ENCODE measurements at regions not wholly inside any gene's neighbourhood (a gene's known extent, or its start where the extent isn't known, plus 50 kb on each side); places are given as distances from the start of the nearest gene placed in this dataset.

DNA sequence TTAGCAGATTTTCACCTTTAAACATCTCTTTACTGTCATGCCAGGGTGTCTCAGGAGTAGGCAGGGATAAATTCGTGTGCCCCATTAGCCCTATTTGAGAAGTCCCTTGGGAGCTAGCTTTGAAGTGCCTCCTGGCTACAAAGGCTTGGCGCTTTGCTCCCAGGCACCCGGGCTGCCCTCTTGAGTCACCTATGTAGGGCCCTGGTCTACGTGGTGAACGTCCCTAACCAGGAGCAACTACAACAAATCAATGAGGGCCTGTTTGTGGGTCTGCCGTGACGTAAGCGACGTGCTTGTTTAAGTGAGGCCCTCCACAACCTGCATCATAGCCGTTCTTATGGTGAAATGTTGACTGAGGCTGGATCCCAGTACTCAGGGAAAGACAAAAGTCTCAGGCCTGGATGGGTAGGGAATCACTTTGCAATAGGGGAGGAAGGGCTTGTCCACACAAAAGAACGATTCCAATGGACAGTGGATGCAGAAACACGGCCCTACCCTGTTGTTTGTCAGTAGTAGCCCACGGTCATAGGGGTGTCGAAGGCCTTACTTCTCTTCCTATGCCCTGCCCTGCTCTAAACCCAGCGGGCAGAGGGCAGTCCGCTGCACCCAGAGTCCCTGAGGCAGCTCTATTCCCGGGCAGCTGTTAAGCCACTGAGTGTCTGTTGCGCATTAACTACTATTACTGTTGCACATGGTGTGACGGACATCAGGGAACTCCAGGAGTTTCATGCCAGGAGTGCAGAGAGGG lies 93.9 kb downstream of the INHBB start:
- no peaks in the 10 kb centered on the region for H3K36me3 Mint-ChIP-seq (ENCODE audit: low read depth)
- intact Hi-C loops (cut with micrococcal nuclease): no loop called here
- H3K9me3 Mint-ChIP-seq: no peaks in the 10 kb centered on the region
- H3K4me1 Mint-ChIP-seq (ENCODE audit: low read depth): peaks cover 2% of the 10 kb centered on the region
- H3K27ac Mint-ChIP-seq: no peak overlapping the region
- H3K4me3 Mint-ChIP-seq (ENCODE audit: low read depth): no peak overlapping the region
- no peak for DNase-seq (ENCODE audit: low spot score)
- peaks cover 60% of the 10 kb centered on the region for H3K27me3 Mint-ChIP-seq (ENCODE audit: low read depth)

DNA sequence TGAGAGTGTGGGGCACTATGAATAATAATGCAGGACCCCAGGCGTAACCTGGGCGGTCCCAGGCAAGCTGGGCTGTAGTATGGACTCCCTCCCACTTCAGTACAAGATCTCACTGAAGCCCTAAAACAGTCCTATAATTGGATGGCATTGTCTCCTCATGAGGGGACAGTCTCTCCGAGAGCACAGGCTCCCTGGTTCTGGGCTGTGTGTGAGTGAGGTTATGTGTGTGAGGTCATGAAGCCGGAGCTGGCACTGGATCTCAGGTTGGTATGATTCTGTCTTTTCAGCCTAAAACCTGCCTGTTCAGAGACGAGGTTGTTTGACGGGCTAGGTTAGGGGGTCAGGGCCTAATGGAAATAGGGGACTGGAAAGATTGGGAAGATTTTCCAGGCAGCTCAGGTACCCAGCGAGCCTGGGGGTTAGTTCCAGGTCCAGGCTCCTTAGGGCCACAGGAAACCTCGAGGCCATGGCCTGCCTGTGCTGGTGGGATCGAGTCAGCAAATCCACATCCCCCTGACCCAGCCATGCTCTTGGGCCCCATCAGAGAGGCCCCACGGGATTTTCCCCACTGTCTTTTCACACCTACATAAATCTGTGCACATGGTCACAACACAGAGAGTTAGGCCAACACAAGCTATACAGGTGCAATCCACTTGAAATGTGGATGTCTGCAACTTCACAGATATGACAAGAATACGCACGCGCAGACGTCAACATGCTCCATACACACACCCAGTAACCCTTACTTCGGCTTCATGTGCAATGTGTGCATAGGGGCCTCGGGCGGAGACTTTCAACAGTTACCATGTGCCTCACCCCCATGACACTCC lies 94.8 kb downstream of the INHBB start:
- Mint-ChIP-seq H3K27me3 (ENCODE audit: low read depth) (peaks cover 61% of the 10 kb centered on the region), H3K36me3 (ENCODE audit: low read depth) (no peaks in the 10 kb centered on the region), H3K4me1 (ENCODE audit: low read depth) (peaks cover 2% of the 10 kb centered on the region), H3K9me3 (no peaks in the 10 kb centered on the region), H3K4me3 (ENCODE audit: low read depth) (no peak overlapping the region), H3K27ac (no peak overlapping the region)
- DNase-seq (ENCODE audit: low spot score): no peak
- intact Hi-C loops (cut with micrococcal nuclease): no loop called here

DNA sequence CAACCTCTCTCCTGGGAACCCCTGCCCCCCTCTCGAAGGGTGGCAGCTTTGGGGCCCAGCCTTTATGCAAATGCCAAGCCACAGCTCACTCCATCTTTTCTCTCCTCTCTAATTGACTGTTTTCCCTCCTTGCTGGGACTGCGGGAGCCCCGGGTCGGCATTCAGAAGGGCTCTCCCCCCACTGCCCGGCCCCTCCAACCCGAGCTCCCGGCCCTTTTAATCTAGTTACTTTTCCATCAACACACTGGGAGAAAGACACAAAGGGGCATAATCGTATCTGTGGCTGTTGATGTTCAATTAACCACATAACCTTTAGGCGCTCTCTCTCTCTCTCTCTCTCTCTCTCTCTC lies 95.4 kb downstream of the INHBB start:
- DNase-seq (ENCODE audit: low spot score): no peak
- Mint-ChIP-seq H3K4me3 (ENCODE audit: low read depth) (no peak overlapping the region), H3K36me3 (ENCODE audit: low read depth) (no peaks in the 10 kb centered on the region), H3K27ac (no peak overlapping the region), H3K27me3 (ENCODE audit: low read depth) (peaks cover 63% of the 10 kb centered on the region), H3K4me1 (ENCODE audit: low read depth) (peaks cover 2% of the 10 kb centered on the region), H3K9me3 (no peaks in the 10 kb centered on the region)
- intact Hi-C loops (cut with micrococcal nuclease): no loop called here

DNA sequence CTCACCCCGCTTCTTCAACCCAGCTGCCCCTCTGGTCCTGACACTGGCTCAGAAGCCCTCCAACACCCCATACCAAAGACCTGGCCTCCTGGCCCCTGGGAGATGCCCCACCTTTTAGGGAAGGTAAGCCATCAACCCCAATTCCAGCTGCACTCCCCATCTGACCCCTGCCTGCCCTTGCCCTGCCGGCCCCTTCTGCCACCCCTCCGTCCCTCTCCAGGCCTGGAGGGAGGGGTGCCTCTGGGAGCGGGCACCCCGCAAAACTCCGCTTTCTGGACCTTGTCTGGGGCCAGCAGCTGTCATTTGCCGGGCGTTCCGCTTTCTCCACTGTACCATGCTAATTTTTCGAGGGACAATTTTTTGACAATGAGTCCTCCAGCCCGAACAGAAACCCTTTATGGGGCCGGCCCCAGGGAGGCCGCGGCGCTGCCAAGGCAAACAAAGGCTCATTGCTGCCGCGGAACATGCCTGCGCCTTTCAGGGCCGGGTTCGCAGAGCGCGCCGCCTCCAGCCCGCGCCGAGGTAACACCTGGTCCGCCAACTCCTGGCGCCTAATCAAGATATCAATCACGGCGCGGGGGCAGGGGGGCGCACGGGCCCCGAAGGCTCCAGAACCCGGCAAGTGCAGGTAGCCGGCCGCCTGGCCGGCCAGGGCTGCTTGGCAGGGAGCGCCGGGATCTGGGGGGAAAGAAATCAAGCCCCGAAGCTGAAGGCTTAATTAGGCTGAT lies 96.0 kb downstream of the INHBB start:
- Mint-ChIP-seq H3K4me3 (ENCODE audit: low read depth) (no peak overlapping the region), H3K4me1 (ENCODE audit: low read depth) (peaks cover 2% of the 10 kb centered on the region), H3K9me3 (no peaks in the 10 kb centered on the region), H3K27ac (no peak overlapping the region), H3K27me3 (ENCODE audit: low read depth) (peaks cover 63% of the 10 kb centered on the region), H3K36me3 (ENCODE audit: low read depth) (no peaks in the 10 kb centered on the region)
- no peak for DNase-seq (ENCODE audit: low spot score)
- intact Hi-C loops (cut with micrococcal nuclease): loop anchor here (2.0 kb wide), 1 partner anchor 97 kb away; no protein-coding TSS in a partner anchor

DNA sequence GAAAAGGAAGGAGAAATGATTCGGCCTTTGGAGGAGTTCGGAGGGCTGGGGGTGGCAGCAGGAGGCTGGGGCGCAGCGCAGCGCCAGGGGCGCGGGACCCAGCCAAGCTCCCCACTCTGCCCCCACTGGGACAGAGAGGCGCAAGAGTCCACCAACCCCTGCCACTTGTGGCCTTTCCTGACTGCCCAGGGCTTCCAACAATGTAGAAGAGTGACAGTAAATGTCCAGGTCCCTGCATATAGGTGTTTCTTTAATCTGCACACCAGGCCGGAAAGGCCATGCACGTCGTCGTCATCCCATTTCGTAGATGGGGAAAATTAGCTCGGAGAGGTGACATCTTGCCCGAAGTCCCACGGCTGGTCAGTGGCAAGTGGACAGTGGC lies 96.6 kb downstream of the INHBB start:
- no peak for DNase-seq (ENCODE audit: low spot score)
- intact Hi-C loops (cut with micrococcal nuclease): loop anchor here (2.0 kb wide), 1 partner anchor 98 kb away; no protein-coding TSS in a partner anchor
- Mint-ChIP-seq H3K27me3 (ENCODE audit: low read depth) (peaks cover 63% of the 10 kb centered on the region), H3K4me1 (ENCODE audit: low read depth) (peaks cover 2% of the 10 kb centered on the region), H3K36me3 (ENCODE audit: low read depth) (no peaks in the 10 kb centered on the region), H3K27ac (no peak overlapping the region), H3K9me3 (no peaks in the 10 kb centered on the region), H3K4me3 (ENCODE audit: low read depth) (peak overlapping the region; percentile 17)

DNA sequence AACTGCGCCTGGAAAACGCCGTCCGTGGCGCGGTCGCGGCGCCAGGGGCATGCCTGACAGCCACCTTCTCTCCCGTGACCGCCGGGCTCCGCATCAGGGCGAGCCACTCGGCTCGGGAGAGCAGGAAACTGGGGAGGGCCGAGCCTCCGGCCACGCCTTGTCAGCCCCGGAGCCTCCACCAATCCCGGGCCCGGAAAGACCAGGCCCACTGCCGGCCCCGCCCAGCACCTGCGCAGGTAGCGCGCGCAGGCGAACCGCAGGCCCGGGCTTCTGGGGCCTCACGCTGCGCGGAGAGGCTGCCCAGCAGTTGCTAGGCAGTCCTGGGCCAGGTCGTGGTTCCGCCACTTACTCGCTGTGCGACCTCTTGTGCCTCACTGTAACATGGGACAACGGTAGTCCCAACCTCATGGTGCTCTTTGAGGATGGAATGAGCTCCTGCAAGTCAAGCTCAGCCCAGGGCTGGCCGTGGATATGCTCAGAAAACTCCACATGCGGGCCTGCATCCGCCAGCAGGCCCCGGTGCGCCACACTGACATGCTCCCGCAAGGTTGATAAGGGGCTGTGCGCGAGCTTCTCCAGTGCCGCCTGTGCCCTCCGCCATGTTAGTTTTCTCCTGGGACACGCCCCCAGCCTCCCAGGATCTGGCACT lies 97.1 kb downstream of the INHBB start:
- intact Hi-C loops (cut with micrococcal nuclease): loop anchor here (2.0 kb wide), 1 partner anchor 98 kb away; no protein-coding TSS in a partner anchor
- Mint-ChIP-seq H3K4me3 (ENCODE audit: low read depth) (peak overlapping the region; percentile 17), H3K27me3 (ENCODE audit: low read depth) (peaks cover 63% of the 10 kb centered on the region), H3K9me3 (no peaks in the 10 kb centered on the region), H3K27ac (no peak overlapping the region), H3K4me1 (ENCODE audit: low read depth) (peaks cover 2% of the 10 kb centered on the region), H3K36me3 (ENCODE audit: low read depth) (no peaks in the 10 kb centered on the region)
- peak; percentile 21 for DNase-seq (ENCODE audit: low spot score)

DNA sequence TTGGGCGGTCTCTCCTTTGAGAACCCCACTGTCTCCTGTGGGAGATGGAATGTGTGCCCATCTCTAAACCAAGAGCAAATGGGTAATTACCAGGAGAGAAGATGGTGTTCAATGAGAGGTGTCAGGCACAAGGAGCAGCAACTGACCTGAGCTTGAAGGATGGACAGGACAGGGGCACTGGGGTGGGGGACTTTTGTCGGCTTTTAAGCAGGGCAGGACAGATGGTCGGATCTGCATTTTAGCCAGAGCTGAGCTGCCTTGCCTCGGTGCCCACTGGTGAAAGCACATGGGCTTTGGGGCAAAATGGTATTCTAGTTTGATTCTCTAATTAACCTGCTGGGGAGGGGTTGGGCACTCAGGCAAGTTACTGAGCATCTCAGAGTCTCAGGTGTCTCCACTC lies 98.0 kb downstream of the INHBB start:
- no peak overlapping the region for H3K4me3 Mint-ChIP-seq (ENCODE audit: low read depth)
- intact Hi-C loops (cut with micrococcal nuclease): loop anchor here (2.0 kb wide), 1 partner anchor 99 kb away; no protein-coding TSS in a partner anchor
- no peak for DNase-seq (ENCODE audit: low spot score)
- no peaks in the 10 kb centered on the region for H3K36me3 Mint-ChIP-seq (ENCODE audit: low read depth)
- H3K9me3 Mint-ChIP-seq: no peaks in the 10 kb centered on the region
- H3K27ac Mint-ChIP-seq: no peak overlapping the region
- H3K27me3 Mint-ChIP-seq (ENCODE audit: low read depth): peaks cover 61% of the 10 kb centered on the region
- peaks cover 2% of the 10 kb centered on the region for H3K4me1 Mint-ChIP-seq (ENCODE audit: low read depth)

DNA sequence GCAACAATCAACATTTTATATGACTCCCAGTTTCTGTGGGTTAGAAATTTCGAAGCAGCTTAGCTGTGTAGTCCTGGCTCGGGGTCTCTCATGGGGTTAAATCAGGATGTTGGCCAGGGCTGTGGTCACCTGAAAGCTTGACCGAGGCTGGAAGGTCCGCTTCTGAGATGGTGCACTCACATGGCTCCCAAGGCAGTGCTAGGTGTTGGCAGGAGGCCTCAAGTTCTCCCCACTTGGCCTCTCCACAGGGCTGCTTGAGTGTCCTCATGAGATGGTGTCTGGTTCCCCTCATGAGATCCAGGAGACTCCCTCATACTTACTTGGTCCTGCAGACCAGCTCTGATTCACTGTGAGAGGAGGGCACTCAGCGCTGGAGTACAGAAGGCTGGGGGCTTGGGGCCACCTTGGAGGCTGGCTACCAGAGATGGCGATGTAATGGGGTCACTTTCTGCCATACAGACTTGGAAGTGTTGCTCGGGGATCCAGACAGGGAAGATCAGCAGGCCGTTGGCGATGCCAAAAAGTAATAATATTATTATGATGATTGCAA lies 98.8 kb downstream of the INHBB start:
- intact Hi-C loops (cut with micrococcal nuclease): no loop called here
- no peaks in the 10 kb centered on the region for H3K9me3 Mint-ChIP-seq
- no peak overlapping the region for H3K4me3 Mint-ChIP-seq (ENCODE audit: low read depth)
- DNase-seq (ENCODE audit: low spot score): no peak
- peaks cover 2% of the 10 kb centered on the region for H3K4me1 Mint-ChIP-seq (ENCODE audit: low read depth)
- no peaks in the 10 kb centered on the region for H3K36me3 Mint-ChIP-seq (ENCODE audit: low read depth)
- no peak overlapping the region for H3K27ac Mint-ChIP-seq
- H3K27me3 Mint-ChIP-seq (ENCODE audit: low read depth): peaks cover 53% of the 10 kb centered on the region

DNA sequence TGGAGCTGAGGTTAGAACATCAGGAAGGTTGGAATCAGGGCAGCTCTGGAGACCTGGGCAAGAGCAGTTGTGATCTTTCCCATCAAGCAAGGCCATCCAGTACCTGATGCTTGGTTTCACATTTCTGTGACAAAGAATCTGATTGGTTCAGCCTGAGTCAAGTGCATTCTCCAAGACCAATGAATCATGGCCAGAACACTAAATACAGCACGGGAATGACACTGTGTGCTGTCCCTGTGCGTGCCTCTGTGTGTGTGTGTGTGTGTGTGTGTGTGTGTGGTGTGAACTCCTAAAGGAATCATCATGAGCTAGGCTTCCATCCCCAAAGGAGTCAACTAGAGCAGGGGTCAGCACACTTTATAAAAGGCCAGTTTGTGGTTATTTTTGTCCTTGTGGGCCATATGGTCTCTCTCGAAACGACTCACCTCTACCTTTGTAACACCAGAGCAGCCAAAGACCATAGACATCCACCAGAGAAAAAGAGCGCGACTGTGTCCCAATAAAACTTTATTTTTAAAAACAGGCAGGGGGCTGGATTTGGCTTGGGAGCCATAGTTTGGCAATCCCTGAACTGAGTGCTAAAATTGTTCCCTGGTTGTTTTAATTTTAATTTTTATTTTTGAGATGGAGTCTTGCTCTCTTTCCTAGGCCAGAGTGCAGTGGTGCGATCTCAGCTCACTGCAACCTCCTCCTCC lies 99.7 kb downstream of the INHBB start:
- Mint-ChIP-seq H3K36me3 (ENCODE audit: low read depth) (no peaks in the 10 kb centered on the region), H3K27me3 (ENCODE audit: low read depth) (peaks cover 44% of the 10 kb centered on the region), H3K9me3 (no peaks in the 10 kb centered on the region), H3K4me3 (ENCODE audit: low read depth) (no peak overlapping the region), H3K27ac (no peak overlapping the region), H3K4me1 (ENCODE audit: low read depth) (peaks cover 2% of the 10 kb centered on the region)
- intact Hi-C loops (cut with micrococcal nuclease): no loop called here
- DNase-seq (ENCODE audit: low spot score): no peak

DNA sequence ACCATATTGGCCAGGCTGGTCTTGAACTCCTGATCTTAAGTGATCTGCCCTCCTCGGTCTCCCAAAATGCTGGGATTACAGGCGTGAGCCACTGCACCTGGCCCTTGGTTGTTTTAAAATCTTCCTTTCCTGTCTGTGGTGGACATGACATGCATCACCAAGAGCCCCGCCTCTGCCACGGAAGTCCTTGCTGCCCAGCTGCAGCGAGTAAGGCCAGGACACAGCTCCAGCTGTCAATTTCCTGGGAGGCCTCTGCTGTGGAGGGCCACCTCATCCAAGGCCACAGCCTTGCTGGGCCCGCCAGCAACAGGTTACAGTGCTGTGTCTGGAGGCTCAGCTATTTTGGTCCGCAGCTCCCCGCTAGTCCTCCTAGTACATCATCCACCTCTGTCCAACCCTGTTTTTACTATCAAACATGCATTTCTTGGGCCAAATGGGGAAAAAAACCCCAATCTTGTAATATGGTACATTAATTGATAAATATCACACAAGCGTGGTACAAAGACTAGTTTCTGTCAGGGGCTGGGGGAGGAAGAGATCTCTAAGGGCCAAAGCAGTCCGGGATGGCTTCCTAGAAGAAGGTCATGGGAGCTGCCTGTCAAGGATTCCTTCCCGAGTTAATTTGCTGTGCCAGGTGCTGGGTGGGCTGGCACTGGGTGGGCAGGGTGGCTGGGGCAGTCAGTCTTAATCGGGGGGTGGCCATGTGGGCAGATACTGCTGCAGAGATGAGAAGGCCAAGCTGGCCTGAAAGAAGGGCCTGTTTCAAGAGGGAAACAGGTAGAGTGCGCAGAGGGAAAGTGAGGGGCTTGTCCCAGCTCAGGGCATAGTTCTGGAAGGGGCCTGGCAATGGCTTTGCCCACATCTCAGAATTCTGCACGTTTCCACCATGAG lies 100.5 kb downstream of the INHBB start:
- Mint-ChIP-seq H3K4me1 (ENCODE audit: low read depth) (peaks cover 2% of the 10 kb centered on the region), H3K27ac (no peak overlapping the region), H3K36me3 (ENCODE audit: low read depth) (no peaks in the 10 kb centered on the region), H3K4me3 (ENCODE audit: low read depth) (no peak overlapping the region), H3K27me3 (ENCODE audit: low read depth) (peaks cover 35% of the 10 kb centered on the region), H3K9me3 (no peaks in the 10 kb centered on the region)
- DNase-seq (ENCODE audit: low spot score): no peak
- intact Hi-C loops (cut with micrococcal nuclease): no loop called here

DNA sequence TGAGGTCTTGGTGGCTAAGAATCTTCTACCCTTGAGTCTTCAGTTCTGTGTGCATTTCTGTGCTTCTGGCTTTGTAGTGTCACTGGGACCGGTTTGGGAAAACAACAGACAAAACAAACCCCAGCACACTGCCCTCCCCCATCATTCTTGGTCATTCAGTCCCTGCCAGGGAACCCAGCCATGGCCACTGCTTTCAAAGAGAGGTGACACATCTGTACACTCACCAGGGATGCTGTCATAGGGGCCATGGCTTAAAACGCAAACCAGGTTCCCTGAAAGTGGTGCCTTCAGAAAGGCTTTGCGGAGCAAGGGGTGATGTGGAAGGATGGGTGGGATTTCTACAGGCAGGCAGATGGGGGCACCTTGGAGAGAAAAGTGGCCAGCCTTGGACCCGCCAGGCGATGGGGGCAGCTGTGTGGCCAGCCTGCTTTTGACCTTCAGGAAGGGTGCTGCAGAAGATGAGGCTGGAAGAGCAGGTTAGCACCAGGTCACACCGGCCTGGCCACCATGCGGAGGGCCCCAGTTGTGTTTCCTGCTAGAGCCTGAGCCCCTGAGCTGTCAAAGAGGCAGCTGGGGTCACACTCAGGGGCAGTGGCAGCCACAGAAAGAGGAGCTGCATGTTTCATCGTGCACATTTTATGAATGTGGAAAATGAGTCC lies 101.3 kb downstream of the INHBB start:
- H3K4me3 Mint-ChIP-seq (ENCODE audit: low read depth): no peak overlapping the region
- intact Hi-C loops (cut with micrococcal nuclease): no loop called here
- no peaks in the 10 kb centered on the region for H3K9me3 Mint-ChIP-seq
- H3K36me3 Mint-ChIP-seq (ENCODE audit: low read depth): no peaks in the 10 kb centered on the region
- no peak overlapping the region for H3K27ac Mint-ChIP-seq
- H3K4me1 Mint-ChIP-seq (ENCODE audit: low read depth): peaks cover 2% of the 10 kb centered on the region
- DNase-seq (ENCODE audit: low spot score): no peak
- peaks cover 28% of the 10 kb centered on the region for H3K27me3 Mint-ChIP-seq (ENCODE audit: low read depth)

Data from activated T-helper 2 cell treated with anti-CD3 and anti-CD28 coated beads, Interferon-gamma antibody, Interleukin-2, Interleukin-4, amounts not matched to agents 10 μg/mL and 5 μg/mL and 100 μg/mL, durations not matched to agents 14 hours and 24 hours and 36 hours (primary cell).